ENCODE measurements at regions not wholly inside any gene's neighbourhood (a gene's known extent, or its start where the extent isn't known, plus 50 kb on each side); places are given as distances from the start of the nearest gene placed in this dataset.
"Not testable (repeated sequence)": the region's sequence is repeated elsewhere in the genome, so short reads cannot be mapped to it uniquely, and the experiment has no call there.

- in situ Hi-C loops (cut with MboI; ENCODE audit: low sequenced_read_pairs, unreplicated experiment), result no loop called here
- no peak for DNase-seq (ENCODE audit: low spot score)
- TF ChIP-seq, protein P1, sequence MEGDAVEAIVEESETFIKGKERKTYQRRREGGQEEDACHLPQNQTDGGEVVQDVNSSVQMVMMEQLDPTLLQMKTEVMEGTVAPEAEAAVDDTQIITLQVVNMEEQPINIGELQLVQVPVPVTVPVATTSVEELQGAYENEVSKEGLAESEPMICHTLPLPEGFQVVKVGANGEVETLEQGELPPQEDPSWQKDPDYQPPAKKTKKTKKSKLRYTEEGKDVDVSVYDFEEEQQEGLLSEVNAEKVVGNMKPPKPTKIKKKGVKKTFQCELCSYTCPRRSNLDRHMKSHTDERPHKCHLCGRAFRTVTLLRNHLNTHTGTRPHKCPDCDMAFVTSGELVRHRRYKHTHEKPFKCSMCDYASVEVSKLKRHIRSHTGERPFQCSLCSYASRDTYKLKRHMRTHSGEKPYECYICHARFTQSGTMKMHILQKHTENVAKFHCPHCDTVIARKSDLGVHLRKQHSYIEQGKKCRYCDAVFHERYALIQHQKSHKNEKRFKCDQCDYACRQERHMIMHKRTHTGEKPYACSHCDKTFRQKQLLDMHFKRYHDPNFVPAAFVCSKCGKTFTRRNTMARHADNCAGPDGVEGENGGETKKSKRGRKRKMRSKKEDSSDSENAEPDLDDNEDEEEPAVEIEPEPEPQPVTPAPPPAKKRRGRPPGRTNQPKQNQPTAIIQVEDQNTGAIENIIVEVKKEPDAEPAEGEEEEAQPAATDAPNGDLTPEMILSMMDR (IDR thresholded peaks at IDR 0.05; ENCODE audit: borderline replicate concordance, control extremely low read depth, extremely low read depth, insufficient read depth, missing control alignments), result no peak
These were observed 653.8 kb upstream of the CPEB2 start for GRCh38 chr4:14348506-14348905.

- DNase-seq (ENCODE audit: low spot score); in situ Hi-C loops (cut with MboI; ENCODE audit: low sequenced_read_pairs, unreplicated experiment): not testable (repeated sequence)
These were observed 643.6 kb upstream of the CPEB2 start for GRCh38 chr4:14358544-14359160.

DNA sequence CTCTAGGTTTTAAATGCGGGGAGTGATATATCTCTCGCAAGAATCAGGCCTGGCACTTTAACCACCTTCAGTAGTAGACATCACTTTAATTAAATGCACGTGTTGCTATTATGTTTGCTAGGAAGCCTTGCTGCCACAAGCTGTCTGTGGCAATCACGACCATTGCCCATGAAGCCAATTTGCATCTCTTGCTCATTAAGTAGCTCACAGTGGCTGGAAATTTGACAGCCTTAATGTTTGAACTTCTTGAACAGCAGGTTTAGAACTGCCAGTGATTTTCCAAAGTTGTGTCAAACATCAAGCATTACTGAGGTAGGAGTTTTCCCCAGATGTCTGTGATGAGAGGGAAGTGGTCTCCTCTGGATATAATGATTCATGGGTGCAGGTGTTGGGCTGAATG is 642.3 kb upstream of the CPEB2 start:
- in situ Hi-C loops (cut with MboI; ENCODE audit: low sequenced_read_pairs, unreplicated experiment), result no loop called here
- DNase-seq (ENCODE audit: low spot score), result no peak
- TF ChIP-seq, protein P1 (IDR thresholded peaks at IDR 0.05; ENCODE audit: borderline replicate concordance, control extremely low read depth, extremely low read depth, insufficient read depth, missing control alignments), result no peak

DNA sequence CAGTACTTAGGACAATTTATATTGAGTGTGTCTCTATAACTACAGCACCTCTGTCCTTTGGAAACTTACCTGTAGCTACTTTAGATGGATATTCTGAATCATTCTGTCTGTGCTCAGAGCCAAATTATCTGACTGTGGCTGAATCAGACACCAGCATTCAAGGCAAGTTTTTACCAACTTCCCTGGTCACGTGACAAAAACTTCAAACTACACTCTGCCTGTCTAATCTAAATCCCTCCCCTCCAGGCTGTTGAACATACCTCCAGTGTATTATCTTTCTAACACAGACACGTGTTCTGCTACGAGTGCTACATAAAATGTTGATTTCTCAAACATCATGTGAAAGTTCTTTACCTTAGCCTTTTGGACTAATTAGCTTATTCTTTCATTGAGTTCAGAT is 641.2 kb upstream of the CPEB2 start:
- in situ Hi-C loops (cut with MboI; ENCODE audit: low sequenced_read_pairs, unreplicated experiment), result no loop called here
- TF ChIP-seq, protein P1 (IDR thresholded peaks at IDR 0.05; ENCODE audit: borderline replicate concordance, control extremely low read depth, extremely low read depth, insufficient read depth, missing control alignments), result no peak
- DNase-seq (ENCODE audit: low spot score), result no peak

GRCh38 chr4:14362385-14362784 is 639.9 kb upstream of the CPEB2 start:
- in situ Hi-C loops (cut with MboI; ENCODE audit: low sequenced_read_pairs, unreplicated experiment), result no loop called here
- no peak for DNase-seq (ENCODE audit: low spot score)
- TF ChIP-seq, protein P1 (IDR thresholded peaks at IDR 0.05; ENCODE audit: borderline replicate concordance, control extremely low read depth, extremely low read depth, insufficient read depth, missing control alignments), result no peak

DNA sequence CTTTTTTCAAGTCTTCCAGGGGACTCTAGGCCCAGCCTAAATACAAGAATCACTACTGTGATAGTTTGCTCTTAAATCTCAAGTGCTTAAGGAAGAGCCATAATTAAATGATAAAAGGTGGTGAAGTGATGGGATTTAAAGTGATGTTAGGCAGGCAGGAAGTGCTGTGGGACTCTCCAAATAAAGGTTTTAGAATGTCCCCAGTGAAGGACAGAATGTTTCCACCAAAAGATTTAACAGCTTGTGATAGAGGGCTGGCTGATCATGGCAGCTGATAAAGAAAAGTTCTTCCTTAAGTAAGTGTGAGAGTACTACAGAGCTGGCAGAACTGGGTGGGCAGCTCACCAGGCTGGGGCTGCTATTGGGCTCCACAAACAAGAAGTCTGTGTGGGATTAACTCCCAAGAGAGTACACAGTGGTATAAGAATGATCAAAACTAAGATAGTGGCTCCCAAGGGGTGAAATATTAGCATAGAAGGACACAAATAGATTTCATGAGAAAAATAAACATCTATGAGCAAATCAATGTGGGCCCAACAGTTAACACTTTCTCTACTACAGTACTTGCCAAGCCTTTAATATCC is 637.2 kb upstream of the CPEB2 start:
- DNase-seq (ENCODE audit: low spot score), result no peak
- TF ChIP-seq, protein P1 (IDR thresholded peaks at IDR 0.05; ENCODE audit: borderline replicate concordance, control extremely low read depth, extremely low read depth, insufficient read depth, missing control alignments), result no peak
- in situ Hi-C loops (cut with MboI; ENCODE audit: low sequenced_read_pairs, unreplicated experiment), result no loop called here

GRCh38 chr4:14368391-14368790 is 633.9 kb upstream of the CPEB2 start:
- TF ChIP-seq, protein P1 (IDR thresholded peaks at IDR 0.05; ENCODE audit: borderline replicate concordance, control extremely low read depth, extremely low read depth, insufficient read depth, missing control alignments), result no peak
- in situ Hi-C loops (cut with MboI; ENCODE audit: low sequenced_read_pairs, unreplicated experiment), result no loop called here
- no peak for DNase-seq (ENCODE audit: low spot score)
